Adrenal gland (tissue), 5 donors: ENCODE measurements at regions not wholly inside any gene's neighbourhood (a gene's known extent, or its start where the extent isn't known, plus 50 kb on each side); places are given as distances from the start of the nearest gene placed in this dataset.

Source experiments
- POLR2A ChIP-seq, 2 donors: fragments of 450-650 bp; IDR thresholded peaks; one replicate each; pipeline ENCODE4 v1.6.1; 2017; ENCODE audit warnings: antibody characterized with exemption in 2 of 2, mild to moderate bottlenecking in 2 of 2, moderate library complexity in 1 of 2
- TF ChIP-seq, protein P1 (sequence below), 6 experiments: fragments of 450-650 bp in 4 of 6; fragments of 200-600 bp in 2 of 6; sonication (generic) in 1 of 6; IDR thresholded peaks; 1 replicate in 5 of 6; 2 replicates in 1 of 6; pipeline versions ENCODE4 v1.5.1 to v1.8.0; 2016 to 2021; ENCODE audit warnings: antibody characterized with exemption in 6 of 6, mild to moderate bottlenecking in 2 of 6, moderate library complexity in 1 of 6
- donor health status: DM: no; HTN: no; CAD: no.

DNA sequence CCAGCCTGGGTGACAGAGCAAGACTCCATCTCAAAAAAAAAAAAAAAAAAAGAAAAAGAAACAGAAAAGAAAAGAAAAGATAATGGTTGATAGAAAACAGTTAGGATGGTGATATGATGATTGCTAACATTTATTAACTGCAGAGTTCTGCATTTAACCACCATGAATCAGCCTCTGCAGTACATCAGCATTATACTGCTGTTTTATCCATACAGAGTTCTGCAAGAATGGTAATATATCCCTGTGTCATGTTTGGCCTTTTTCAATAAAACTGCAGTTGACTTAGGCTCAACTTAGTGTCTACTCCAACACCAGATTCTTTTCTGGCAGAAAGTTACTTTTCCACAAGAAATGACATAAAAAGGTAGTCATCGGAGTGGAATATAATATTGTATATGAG is 62.6 kb downstream of the DUSP6 start:
- TF ChIP-seq, protein P1, sequence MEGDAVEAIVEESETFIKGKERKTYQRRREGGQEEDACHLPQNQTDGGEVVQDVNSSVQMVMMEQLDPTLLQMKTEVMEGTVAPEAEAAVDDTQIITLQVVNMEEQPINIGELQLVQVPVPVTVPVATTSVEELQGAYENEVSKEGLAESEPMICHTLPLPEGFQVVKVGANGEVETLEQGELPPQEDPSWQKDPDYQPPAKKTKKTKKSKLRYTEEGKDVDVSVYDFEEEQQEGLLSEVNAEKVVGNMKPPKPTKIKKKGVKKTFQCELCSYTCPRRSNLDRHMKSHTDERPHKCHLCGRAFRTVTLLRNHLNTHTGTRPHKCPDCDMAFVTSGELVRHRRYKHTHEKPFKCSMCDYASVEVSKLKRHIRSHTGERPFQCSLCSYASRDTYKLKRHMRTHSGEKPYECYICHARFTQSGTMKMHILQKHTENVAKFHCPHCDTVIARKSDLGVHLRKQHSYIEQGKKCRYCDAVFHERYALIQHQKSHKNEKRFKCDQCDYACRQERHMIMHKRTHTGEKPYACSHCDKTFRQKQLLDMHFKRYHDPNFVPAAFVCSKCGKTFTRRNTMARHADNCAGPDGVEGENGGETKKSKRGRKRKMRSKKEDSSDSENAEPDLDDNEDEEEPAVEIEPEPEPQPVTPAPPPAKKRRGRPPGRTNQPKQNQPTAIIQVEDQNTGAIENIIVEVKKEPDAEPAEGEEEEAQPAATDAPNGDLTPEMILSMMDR (IDR thresholded peaks at IDR 0.05), result no peak
- TF ChIP-seq POLR2A (IDR thresholded peaks at IDR 0.05), result no peak
